ENCODE measurements at regions not wholly inside any gene's neighbourhood (a gene's known extent, or its start where the extent isn't known, plus 50 kb on each side); places are given as distances from the start of the nearest gene placed in this dataset.

DNA sequence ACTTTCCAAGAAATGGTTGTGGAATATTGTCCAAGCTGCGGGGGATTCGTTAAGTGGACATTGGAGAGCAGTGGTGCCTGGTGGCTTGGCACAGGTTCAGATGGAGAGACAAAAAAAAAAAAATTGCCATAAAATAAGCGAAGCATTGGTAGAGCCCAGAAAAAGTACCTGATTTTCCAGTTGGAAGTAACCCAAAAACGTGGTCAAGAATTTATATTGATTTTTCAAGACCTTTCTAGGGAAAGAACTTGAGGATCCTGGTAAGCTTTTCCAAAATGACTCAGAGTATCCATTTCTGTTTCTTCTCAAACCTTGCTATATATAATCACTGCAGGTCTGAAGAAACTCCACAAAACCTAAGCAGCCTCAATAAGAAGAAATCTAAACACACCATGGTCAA is 94.6 kb downstream of the ING1 start:
- Mint-ChIP-seq H3K27me3 (peaks cover 39% of the 10 kb centered on the region), H3K9me3 (no peaks in the 10 kb centered on the region), H3K27ac (no peak overlapping the region), H3K4me1 (peaks cover 6% of the 10 kb centered on the region), H3K36me3 (ENCODE audit: low read depth) (no peaks in the 10 kb centered on the region), H3K4me3 (no peak overlapping the region)
- ATAC-seq (ENCODE audit: low read depth) (no peak), DNase-seq (no peak)
- ChIA-PET POLR2A (no interaction called here), CTCF (interaction anchor here (0.6 kb wide), 1 partner anchor 55 kb away, joined by 5 read pairs; no protein-coding TSS in a partner anchor)
- TF ChIP-seq, protein P1, sequence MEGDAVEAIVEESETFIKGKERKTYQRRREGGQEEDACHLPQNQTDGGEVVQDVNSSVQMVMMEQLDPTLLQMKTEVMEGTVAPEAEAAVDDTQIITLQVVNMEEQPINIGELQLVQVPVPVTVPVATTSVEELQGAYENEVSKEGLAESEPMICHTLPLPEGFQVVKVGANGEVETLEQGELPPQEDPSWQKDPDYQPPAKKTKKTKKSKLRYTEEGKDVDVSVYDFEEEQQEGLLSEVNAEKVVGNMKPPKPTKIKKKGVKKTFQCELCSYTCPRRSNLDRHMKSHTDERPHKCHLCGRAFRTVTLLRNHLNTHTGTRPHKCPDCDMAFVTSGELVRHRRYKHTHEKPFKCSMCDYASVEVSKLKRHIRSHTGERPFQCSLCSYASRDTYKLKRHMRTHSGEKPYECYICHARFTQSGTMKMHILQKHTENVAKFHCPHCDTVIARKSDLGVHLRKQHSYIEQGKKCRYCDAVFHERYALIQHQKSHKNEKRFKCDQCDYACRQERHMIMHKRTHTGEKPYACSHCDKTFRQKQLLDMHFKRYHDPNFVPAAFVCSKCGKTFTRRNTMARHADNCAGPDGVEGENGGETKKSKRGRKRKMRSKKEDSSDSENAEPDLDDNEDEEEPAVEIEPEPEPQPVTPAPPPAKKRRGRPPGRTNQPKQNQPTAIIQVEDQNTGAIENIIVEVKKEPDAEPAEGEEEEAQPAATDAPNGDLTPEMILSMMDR (IDR thresholded peaks at IDR 0.05), result no peak
- intact Hi-C loops (cut with micrococcal nuclease), result no loop called here

DNA sequence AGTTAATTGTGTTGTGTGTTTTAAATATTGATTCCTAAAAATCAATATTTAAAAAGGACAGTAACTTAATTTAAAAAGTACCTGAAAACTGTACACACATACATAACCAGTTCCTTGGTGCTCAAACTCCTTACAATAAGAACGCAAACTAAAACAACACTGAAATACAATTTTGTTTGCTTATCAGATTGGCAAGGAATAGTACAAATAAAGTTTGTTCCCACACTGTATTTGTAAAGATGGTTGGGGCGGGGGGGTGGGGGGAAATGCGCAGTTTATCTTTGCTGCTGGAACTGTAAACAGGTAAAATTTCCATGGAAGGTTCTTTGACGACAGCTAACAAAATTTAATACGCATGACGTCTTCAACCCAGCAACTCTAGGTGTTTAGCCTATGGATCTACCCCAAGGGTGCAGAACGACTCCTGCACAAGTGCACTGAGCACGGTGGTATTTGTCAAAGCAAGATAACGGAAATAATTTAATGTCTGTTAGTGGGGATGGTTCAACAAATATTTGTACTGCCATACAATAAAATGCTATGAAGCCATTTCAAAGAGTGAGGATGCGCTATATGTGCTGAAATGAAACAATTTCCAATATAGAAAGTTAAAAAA is 96.5 kb downstream of the ING1 start:
- Mint-ChIP-seq H3K4me3 (no peak overlapping the region), H3K4me1 (peaks cover 6% of the 10 kb centered on the region)
- no peak for DNase-seq

DNA sequence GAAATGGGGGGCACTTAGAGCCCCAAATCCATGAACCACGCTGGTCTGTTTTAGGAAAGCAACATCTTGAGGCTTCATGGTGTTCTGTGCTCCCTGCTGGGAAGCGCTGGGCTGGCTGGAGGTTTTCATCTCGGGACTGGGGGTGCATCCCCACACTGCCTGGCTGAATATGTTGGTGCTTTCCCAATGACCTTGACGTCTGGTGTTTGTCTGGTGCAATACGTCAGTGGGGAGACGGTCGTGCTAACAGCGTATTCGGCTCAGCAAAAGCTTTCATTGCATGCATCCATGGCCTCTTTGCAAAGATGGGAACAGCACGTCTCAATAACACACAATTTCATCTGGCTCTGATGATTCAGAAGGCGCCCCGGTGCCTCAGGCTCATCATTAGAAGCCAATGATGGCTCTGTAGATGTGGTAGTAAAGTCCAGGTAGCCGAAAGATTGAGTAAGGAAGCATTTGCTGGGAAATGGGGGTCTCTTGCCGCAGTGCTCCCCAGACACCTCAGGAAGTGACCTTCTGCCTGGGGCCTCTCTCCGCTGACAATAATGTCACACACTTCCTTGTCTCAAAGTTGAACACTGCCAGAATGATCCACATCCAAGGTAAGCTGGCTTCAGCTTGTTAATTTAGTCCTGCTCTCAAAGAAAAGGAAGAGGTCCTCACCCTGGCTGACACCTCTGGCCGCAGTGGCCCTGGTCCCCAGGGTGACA is 97.7 kb downstream of the ING1 start:
- no peak overlapping the region for H3K4me3 Mint-ChIP-seq
- TF ChIP-seq, protein P1 (IDR thresholded peaks at IDR 0.05), result no peak
- H3K27ac Mint-ChIP-seq, result no peak overlapping the region
- DNase-seq, result no peak
- POLR2A ChIA-PET, result no interaction called here
- H3K9me3 Mint-ChIP-seq, result no peaks in the 10 kb centered on the region
- intact Hi-C loops (cut with micrococcal nuclease), result no loop called here
- ATAC-seq (ENCODE audit: low read depth), result no peak
- H3K4me1 Mint-ChIP-seq, result peaks cover 6% of the 10 kb centered on the region
- CTCF ChIA-PET, result no interaction called here
- H3K27me3 Mint-ChIP-seq, result peaks cover 40% of the 10 kb centered on the region
- no peaks in the 10 kb centered on the region for H3K36me3 Mint-ChIP-seq (ENCODE audit: low read depth)

More for the DNA sequence above, 96.5 kb downstream of the ING1 start:
- no peak for ATAC-seq (ENCODE audit: low read depth)
- intact Hi-C loops (cut with micrococcal nuclease), result no loop called here
- peaks cover 47% of the 10 kb centered on the region for H3K27me3 Mint-ChIP-seq
- no peaks in the 10 kb centered on the region for H3K9me3 Mint-ChIP-seq
- H3K27ac Mint-ChIP-seq, result no peak overlapping the region
- CTCF ChIA-PET, result no interaction called here
- TF ChIP-seq, protein P1 (IDR thresholded peaks at IDR 0.05), result no peak
- POLR2A ChIA-PET, result no interaction called here
- H3K36me3 Mint-ChIP-seq (ENCODE audit: low read depth), result no peaks in the 10 kb centered on the region

DNA sequence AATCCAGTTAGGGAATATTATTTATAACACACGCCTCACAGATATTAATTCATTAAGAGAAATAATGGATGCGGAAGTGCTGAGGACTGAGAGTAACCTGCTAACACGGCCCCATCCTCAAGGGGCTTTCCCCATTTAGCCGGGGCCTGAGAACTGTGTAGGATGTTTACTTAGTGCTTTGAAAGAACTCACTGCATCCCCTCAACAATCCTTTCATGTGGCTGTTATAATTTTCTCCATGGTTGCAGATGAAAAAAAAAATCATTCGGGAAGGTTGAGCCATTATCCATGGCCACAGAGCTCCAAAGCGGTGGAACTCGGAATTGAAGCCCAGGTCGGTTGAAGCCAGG is 98.2 kb downstream of the ING1 start:
- DNase-seq (no peak), ATAC-seq (ENCODE audit: low read depth) (no peak)
- H3K4me1 Mint-ChIP-seq, result peaks cover 6% of the 10 kb centered on the region
- no peaks in the 10 kb centered on the region for H3K36me3 Mint-ChIP-seq (ENCODE audit: low read depth)
- TF ChIP-seq, protein P1 (IDR thresholded peaks at IDR 0.05), result no peak
- H3K9me3 Mint-ChIP-seq, result no peaks in the 10 kb centered on the region
- ChIA-PET POLR2A (no interaction called here), CTCF (no interaction called here)
- intact Hi-C loops (cut with micrococcal nuclease), result no loop called here
- peaks cover 40% of the 10 kb centered on the region for H3K27me3 Mint-ChIP-seq
- no peak overlapping the region for H3K27ac Mint-ChIP-seq
- no peak overlapping the region for H3K4me3 Mint-ChIP-seq

DNA sequence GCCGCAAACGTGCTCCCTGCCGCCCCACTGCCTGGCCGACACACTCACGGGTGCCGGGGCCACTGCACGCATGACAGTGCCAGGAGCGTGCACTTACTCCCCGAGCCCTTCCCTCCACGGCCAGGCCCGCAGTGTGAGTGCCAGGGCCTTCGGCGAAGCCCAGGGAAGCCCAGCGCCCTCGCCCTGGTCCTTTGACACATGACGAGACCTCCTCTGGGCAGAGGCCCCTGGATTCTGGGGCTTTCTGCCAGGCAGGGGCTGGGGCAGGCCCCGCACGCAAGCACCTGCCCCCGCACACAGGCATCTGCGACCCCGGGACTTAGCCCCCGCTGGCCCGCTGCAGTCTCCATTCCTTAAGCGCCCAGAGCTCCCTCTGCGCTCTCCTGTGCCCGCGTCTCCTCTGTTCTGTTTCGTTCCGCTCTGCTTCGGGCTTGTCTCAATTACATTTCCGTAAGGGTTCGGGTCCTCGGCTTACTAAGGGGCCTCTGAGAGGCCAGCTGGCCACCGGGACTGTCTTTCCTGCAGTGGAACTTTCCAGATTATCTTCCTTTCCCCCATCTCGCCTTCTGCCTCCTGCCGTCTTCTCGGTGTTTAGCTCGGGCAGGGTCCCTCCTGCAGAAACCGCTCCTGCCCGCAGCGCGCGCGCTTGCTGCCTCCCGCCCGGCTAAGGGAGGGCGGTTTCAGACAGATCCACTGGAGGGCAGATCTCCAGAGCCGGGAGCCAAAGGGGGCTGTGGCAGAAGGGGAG is 98.8 kb downstream of the ING1 start:
- intact Hi-C loops (cut with micrococcal nuclease), result no loop called here
- ATAC-seq (ENCODE audit: low read depth) (no peak), DNase-seq (no peak)
- CTCF ChIA-PET, result interaction anchor here (0.7 kb wide), 1 partner anchor 218 kb away, joined by 3 read pairs; no protein-coding TSS in a partner anchor
- Mint-ChIP-seq H3K27ac (no peak overlapping the region), H3K4me3 (peak overlapping the region; percentile 15), H3K27me3 (peaks cover 40% of the 10 kb centered on the region), H3K36me3 (ENCODE audit: low read depth) (no peaks in the 10 kb centered on the region), H3K9me3 (no peaks in the 10 kb centered on the region), H3K4me1 (peaks cover 6% of the 10 kb centered on the region)
- POLR2A ChIA-PET, result no interaction called here
- TF ChIP-seq, protein P1 (IDR thresholded peaks at IDR 0.05), result no peak

Data from activated B cell treated with CpG ODN at 0.5 μM for 24 hours (primary cell).